Esophagus muscularis mucosa (tissue), 4 donors: ENCODE measurements at regions not wholly inside any gene's neighbourhood (a gene's known extent, or its start where the extent isn't known, plus 50 kb on each side); places are given as distances from the start of the nearest gene placed in this dataset.

Source experiments
- DNase-seq: peaks from one replicate; pipeline ENCODE4 v3.0.0-alpha.2; 2017; ENCODE audit errors: extremely low spot score
- H3K27ac ChIP-seq, 4 donors: fragments of 200-600 bp; sonication (generic); replicated peaks in 1 of 4; 1 replicate in 3 of 4; 2 replicates in 1 of 4; pipeline ENCODE4 v1.5.1; 2016 to 2019; ENCODE audit warnings: mild to moderate bottlenecking in 1 of 4
- H3K27me3 ChIP-seq, 4 donors: fragments of 200-600 bp; sonication (generic); one replicate each; pipeline versions ENCODE4 v1.5.1 to v1.6.0; 2016 to 2019
- H3K36me3 ChIP-seq, 4 donors: fragments of 200-600 bp; sonication (generic); one replicate each; pipeline ENCODE4 v1.5.1; 2016 to 2019
- H3K4me1 ChIP-seq, 4 donors: fragments of 200-600 bp; sonication (generic); one replicate each; pipeline ENCODE4 v1.5.1; 2016 to 2019
- H3K4me3 ChIP-seq, 4 donors: fragments of 200-600 bp; sonication (generic); 1 replicate in 2 of 4; 2 replicates in 2 of 4; pipeline ENCODE4 v1.5.1; 2016 to 2019; ENCODE audit warnings: mild to moderate bottlenecking in 4 of 4, moderate library complexity in 1 of 4
- H3K9me3 ChIP-seq, 4 donors: fragments of 200-600 bp; sonication (generic); 1 replicate in 3 of 4; 2 replicates in 1 of 4; pipeline ENCODE4 v1.5.1; 2016 to 2019
- CTCF ChIP-seq, 3 experiments: fragments of 200-600 bp in 2 of 3; fragments of 450-650 bp in 1 of 3; sonication (generic) in 2 of 3; IDR thresholded peaks; one replicate each; pipeline ENCODE4 v1.5.1; 2017 to 2019; ENCODE audit warnings: antibody characterized with exemption in 3 of 3, mild to moderate bottlenecking in 2 of 3, moderate library complexity in 1 of 3
- EP300 ChIP-seq: sonication (generic); formaldehyde crosslinking; IDR thresholded peaks from one replicate; pipeline ENCODE4 v1.6.1; 2017; ENCODE audit warnings: antibody characterized with exemption
- POLR2A ChIP-seq: fragments of 450-650 bp; IDR thresholded peaks from one replicate; pipeline ENCODE4 v1.6.1; 2017; ENCODE audit warnings: antibody characterized with exemption, moderate library complexity, mild to moderate bottlenecking, low read depth
- POLR2AphosphoS5 ChIP-seq, 2 donors: sonication (generic); formaldehyde crosslinking; IDR thresholded peaks; one replicate each; pipeline ENCODE4 v1.6.1; 2017; ENCODE audit warnings: antibody characterized with exemption in 2 of 2
- WGBS: methylation state at CpG from one replicate; pipeline ENCODE4 v1.1.5; 2018; 5-methylcytosine and 5-hydroxymethylcytosine counted together
- intact Hi-C: fragments of 100-400 bp; cut with DNase I; formaldehyde crosslinking; loops from one replicate; pipeline ENCODE4 v1.15.1; 2023

- 100% methylated on average over 1 of the region's 1 CpG for WGBS
- intact Hi-C loops = no loop called here
- no peaks in the 10 kb centered on the region for H3K4me1 ChIP-seq
Measured at GRCh38 chr7:46446151-46446550, 525.1 kb upstream of the IGFBP3 start.

GRCh38 chr7:46444256-46444655 is 523.2 kb upstream of the IGFBP3 start:
- no peak for DNase-seq
- no peaks in the 10 kb centered on the region for H3K36me3 ChIP-seq
- TF ChIP-seq POLR2A (no peak), POLR2AphosphoS5 (IDR thresholded peaks at IDR 0.05) (no peak), CTCF (IDR thresholded peaks at IDR 0.05) (no peak), EP300 (no peak)
- no peaks in the 10 kb centered on the region for H3K9me3 ChIP-seq
- no peak overlapping the region for H3K27ac ChIP-seq
- no peaks in the 10 kb centered on the region for H3K27me3 ChIP-seq
- H3K4me1 ChIP-seq = no peaks in the 10 kb centered on the region
- 60% methylated on average over 3 of the region's 3 CpGs for WGBS
- no peak overlapping the region for H3K4me3 ChIP-seq
- intact Hi-C loops = no loop called here

More at GRCh38 chr7:46446151-46446550, 525.1 kb upstream of the IGFBP3 start:
- TF ChIP-seq POLR2A (no peak), EP300 (no peak), POLR2AphosphoS5 (IDR thresholded peaks at IDR 0.05) (no peak), CTCF (IDR thresholded peaks at IDR 0.05) (no peak)
- DNase-seq = no peak
- no peak overlapping the region for H3K4me3 ChIP-seq
- no peaks in the 10 kb centered on the region for H3K27me3 ChIP-seq
- no peaks in the 10 kb centered on the region for H3K9me3 ChIP-seq
- no peak overlapping the region for H3K27ac ChIP-seq
- H3K36me3 ChIP-seq = no peaks in the 10 kb centered on the region

GRCh38 chr7:46440186-46440585 is 519.1 kb upstream of the IGFBP3 start:
- Histone ChIP-seq H3K27ac (no peak overlapping the region), H3K36me3 (no peaks in the 10 kb centered on the region), H3K4me3 (no peak overlapping the region), H3K27me3 (no peaks in the 10 kb centered on the region), H3K4me1 (no peaks in the 10 kb centered on the region), H3K9me3 (peaks cover 0 to 16% (median 10%) of the 10 kb centered on the region in 4 donors)
- TF ChIP-seq CTCF (IDR thresholded peaks at IDR 0.05) (no peak), POLR2AphosphoS5 (IDR thresholded peaks at IDR 0.05) (no peak), POLR2A (no peak), EP300 (no peak)
- intact Hi-C loops = no loop called here
- DNase-seq = no peak
- WGBS = 80% methylated on average over 6 of the region's 6 CpGs

- WGBS = 68% methylated on average over 4 of the region's 4 CpGs
Measured at GRCh38 chr7:46432708-46433107, 511.6 kb upstream of the IGFBP3 start.

More at GRCh38 chr7:46432708-46433107, 511.6 kb upstream of the IGFBP3 start:
- Histone ChIP-seq H3K9me3 (peaks cover 0 to 14% (median 10%) of the 10 kb centered on the region in 4 donors), H3K4me1 (no peaks in the 10 kb centered on the region), H3K36me3 (no peaks in the 10 kb centered on the region), H3K4me3 (no peak overlapping the region), H3K27me3 (no peaks in the 10 kb centered on the region), H3K27ac (no peak overlapping the region)
- DNase-seq = no peak
- TF ChIP-seq POLR2AphosphoS5 (IDR thresholded peaks at IDR 0.05) (no peak), EP300 (no peak), POLR2A (no peak), CTCF (IDR thresholded peaks at IDR 0.05) (no peak)
- intact Hi-C loops = no loop called here
